Neural progenitor cell (in vitro differentiated cells): ENCODE measurements at regions not wholly inside any gene's neighbourhood (a gene's known extent, or its start where the extent isn't known, plus 50 kb on each side); places are given as distances from the start of the nearest gene placed in this dataset.

Experiments used
- EZH2 ChIP-seq: fragments of 200-600 bp; sonication (generic); IDR thresholded peaks from 2 replicates; pipeline ENCODE4 v1.6.1; 2017; ENCODE audit warnings: antibody characterized with exemption, mild to moderate bottlenecking, moderate library complexity
- TF ChIP-seq, protein P1 (sequence below): fragments of 200-600 bp; sonication (generic); IDR thresholded peaks from 2 replicates; pipeline ENCODE4 v1.5.1; 2017; ENCODE audit warnings: antibody characterized with exemption, mild to moderate bottlenecking

DNA sequence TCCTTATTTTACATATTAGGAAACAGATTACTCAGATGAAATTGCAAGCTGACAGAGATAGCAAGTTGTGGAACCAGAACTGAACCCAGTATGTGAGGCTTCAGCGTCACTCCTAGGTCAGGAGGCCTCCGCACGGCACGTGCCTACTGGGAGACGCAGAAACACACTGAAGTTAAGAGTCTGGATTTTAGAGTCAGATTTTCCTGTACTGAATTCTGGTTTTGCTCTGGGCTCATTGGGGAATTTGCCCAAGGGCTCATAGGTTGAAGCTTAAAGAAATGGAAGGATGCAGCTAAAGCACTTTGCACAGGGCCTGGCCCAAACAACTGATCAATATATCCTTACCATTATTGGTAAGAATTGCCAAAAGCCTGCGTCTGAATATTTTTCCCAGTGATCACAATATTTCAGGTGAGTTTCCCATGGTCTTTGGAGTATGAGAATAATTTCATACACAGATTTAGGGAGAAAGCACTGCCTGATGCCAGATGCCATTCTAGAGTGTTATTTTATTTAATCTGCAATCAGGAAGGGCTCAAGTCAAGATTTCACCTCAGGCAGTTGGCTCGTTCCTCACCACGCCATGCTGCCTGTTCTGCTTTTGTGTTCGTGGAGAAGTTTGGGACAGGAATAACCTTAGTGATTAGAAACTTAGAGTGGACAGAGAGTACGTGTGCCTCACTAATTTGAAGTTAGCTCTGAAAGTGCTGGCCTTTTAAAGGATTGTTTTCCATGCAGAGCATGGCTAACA, 331.9 kb downstream of the MYCN start:
- TF ChIP-seq, protein P1, sequence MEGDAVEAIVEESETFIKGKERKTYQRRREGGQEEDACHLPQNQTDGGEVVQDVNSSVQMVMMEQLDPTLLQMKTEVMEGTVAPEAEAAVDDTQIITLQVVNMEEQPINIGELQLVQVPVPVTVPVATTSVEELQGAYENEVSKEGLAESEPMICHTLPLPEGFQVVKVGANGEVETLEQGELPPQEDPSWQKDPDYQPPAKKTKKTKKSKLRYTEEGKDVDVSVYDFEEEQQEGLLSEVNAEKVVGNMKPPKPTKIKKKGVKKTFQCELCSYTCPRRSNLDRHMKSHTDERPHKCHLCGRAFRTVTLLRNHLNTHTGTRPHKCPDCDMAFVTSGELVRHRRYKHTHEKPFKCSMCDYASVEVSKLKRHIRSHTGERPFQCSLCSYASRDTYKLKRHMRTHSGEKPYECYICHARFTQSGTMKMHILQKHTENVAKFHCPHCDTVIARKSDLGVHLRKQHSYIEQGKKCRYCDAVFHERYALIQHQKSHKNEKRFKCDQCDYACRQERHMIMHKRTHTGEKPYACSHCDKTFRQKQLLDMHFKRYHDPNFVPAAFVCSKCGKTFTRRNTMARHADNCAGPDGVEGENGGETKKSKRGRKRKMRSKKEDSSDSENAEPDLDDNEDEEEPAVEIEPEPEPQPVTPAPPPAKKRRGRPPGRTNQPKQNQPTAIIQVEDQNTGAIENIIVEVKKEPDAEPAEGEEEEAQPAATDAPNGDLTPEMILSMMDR = no peak
- no peak for TF ChIP-seq EZH2
